ENCODE measurements at regions not wholly inside any gene's neighbourhood (a gene's known extent, or its start where the extent isn't known, plus 50 kb on each side); places are given as distances from the start of the nearest gene placed in this dataset.
"Not testable (repeated sequence)": the region's sequence is repeated elsewhere in the genome, so short reads cannot be mapped to it uniquely, and the experiment has no call there.

DNA sequence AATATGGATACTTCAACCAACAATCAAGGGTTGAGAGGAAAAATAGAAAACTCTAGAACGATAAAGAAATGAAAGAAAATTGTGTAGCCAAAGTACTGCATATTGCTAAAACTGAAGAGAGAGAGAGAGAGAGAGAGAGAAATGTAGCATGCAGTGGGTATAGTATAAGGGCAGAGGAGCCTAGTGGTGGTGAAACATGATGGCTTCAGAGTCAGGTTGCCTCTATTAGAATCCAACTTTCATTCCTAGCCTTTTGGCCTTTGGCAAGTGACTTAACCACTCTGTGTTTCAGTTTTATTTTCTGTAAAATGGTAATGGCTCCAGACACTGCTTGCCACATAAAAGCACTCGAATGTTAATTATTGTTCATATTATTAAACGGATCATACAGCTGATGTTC lies 71.2 kb upstream of the NAF1 start:
- TF ChIP-seq ZSCAN20 (CRISPR knock-in tag; IDR thresholded peaks at IDR 0.05) = no peak
- FAIRE-seq = no peak
- no peak for DNase-seq (ENCODE audit: low read depth in 1 of 2, low spot score in 1 of 2)
- WGBS (ENCODE audit: missing lambda C conversion rate) = 13% methylated on average over 3 of the region's 3 CpGs
- ATAC-seq = no peak
- POLR2A ChIA-PET = no interaction called here
- CTCF ChIA-PET = no interaction called here
- no peaks in the 10 kb centered on the region for H3K4me1 ChIP-seq
- no peak overlapping the region for H3K4me3 ChIP-seq
- H3K27ac ChIP-seq = no peak overlapping the region
- H3K4me2 ChIP-seq = no peak overlapping the region
- no peaks in the 10 kb centered on the region for H3K9me3 ChIP-seq

DNA sequence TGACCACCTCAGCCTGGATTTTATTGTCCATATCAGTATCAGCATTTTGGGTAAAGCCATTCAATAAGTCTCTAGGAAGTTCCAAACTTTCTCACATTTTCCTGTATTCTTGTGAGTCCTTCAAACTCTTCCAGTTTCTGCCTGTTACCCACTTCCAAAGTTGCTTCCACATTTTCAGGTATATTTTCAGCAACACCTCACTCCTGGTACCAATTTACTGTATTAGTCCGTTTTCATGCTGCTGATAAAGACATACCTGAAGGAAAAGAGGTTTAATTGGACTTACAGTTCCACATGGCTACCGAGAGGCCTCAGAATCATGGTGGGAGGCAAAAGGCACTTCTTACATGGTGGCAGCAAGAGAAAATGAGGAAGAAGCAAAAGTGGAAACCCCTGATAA lies 69.7 kb upstream of the NAF1 start:
- DNase-seq (ENCODE audit: low read depth in 1 of 2, low spot score in 1 of 2); CTCF ChIA-PET; H3K4me2 ChIP-seq; H3K9me3 ChIP-seq; H3K4me3 ChIP-seq; ATAC-seq; FAIRE-seq; H3K27ac ChIP-seq; H3K4me1 ChIP-seq; POLR2A ChIA-PET: not testable (repeated sequence)
- 6% methylated on average over 2 of the region's 2 CpGs for WGBS (ENCODE audit: missing lambda C conversion rate)

DNA sequence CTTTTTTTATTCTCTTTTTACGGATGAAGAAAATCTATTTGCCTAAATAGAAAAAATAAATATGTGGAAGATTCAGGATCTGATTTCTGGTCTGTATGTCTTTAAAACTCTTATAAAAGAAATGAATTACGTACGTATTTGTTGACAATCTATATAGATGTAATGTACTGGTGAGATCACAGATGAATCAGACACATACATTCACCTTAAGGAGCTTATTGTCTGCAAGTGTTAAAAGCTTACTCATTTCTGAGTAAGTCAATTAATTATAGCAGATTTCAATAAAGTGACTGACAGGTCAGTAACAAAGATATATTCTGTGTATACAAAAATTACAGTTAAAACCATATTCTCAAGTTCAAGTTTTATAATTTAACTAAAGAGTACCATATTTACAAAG lies 66.6 kb upstream of the NAF1 start:
- ChIA-PET POLR2A (no interaction called here), CTCF (no interaction called here)
- 44% methylated on average over 3 of the region's 3 CpGs for WGBS (ENCODE audit: missing lambda C conversion rate)
- FAIRE-seq = no peak
- no peak overlapping the region for H3K4me3 ChIP-seq
- H3K4me2 ChIP-seq = no peak overlapping the region
- TF ChIP-seq, protein P1, sequence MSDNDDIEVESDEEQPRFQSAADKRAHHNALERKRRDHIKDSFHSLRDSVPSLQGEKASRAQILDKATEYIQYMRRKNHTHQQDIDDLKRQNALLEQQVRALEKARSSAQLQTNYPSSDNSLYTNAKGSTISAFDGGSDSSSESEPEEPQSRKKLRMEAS (IDR thresholded peaks at IDR 0.05) = no peak
- TF ChIP-seq HEYL (CRISPR knock-in tag; IDR thresholded peaks at IDR 0.05) (no peak), TP53 (CRISPR knock-in tag; IDR thresholded peaks at IDR 0.05) (no peak), FOXS1 (CRISPR knock-in tag; IDR thresholded peaks at IDR 0.05) (no peak)
- ATAC-seq = no peak
- H3K27ac ChIP-seq = no peak overlapping the region
- H3K9me3 ChIP-seq = no peaks in the 10 kb centered on the region
- H3K4me1 ChIP-seq = no peaks in the 10 kb centered on the region
- DNase-seq (ENCODE audit: low read depth in 1 of 2, low spot score in 1 of 2) = no peak

DNA sequence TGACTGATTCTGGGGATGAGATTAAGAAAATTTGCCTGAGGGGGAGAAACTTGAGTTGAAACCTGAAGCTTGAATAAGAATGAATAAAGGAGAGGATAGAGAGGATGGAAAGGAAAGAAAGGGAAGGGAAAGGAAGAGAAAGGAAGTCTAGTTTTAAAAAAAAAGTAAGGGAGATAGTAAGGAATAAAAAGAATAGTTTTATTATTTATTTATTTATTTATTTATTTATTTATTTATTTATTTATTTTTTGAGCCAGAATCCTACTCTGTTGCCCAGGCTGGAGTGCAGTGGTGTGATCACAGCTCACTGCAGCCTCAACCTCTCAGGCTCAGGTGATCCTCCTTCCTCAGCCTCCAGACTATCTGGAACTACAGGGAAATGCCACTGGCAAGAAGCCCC lies 62.0 kb upstream of the NAF1 start:
- DNase-seq (ENCODE audit: low read depth in 1 of 2, low spot score in 1 of 2) (no peak), FAIRE-seq (no peak), ATAC-seq (no peak)
- no peak overlapping the region for H3K4me2 ChIP-seq
- no peaks in the 10 kb centered on the region for H3K4me1 ChIP-seq
- H3K9me3 ChIP-seq = no peaks in the 10 kb centered on the region
- ChIA-PET POLR2A (no interaction called here), CTCF (interaction anchor here (0.7 kb wide), 1 partner anchor 104 kb away, joined by 3 read pairs; no protein-coding TSS in a partner anchor)
- TF ChIP-seq ZFP36 (IDR thresholded peaks at IDR 0.05; ENCODE audit: borderline replicate concordance, partially characterized antibody) (no peak), ZC3H11A (IDR thresholded peaks at IDR 0.05) (peak; percentile 53)
- H3K4me3 ChIP-seq = no peak overlapping the region
- H3K27ac ChIP-seq = no peak overlapping the region

GRCh38 chr4:163221467-163221866 lies 54.8 kb upstream of the NAF1 start:
- Histone ChIP-seq H3K4me1 (no peaks in the 10 kb centered on the region), H3K9me3 (no peaks in the 10 kb centered on the region), H3K4me3 (no peak overlapping the region), H3K4me2 (no peak overlapping the region), H3K27ac (no peak overlapping the region)
- no peak for TF ChIP-seq HEYL (CRISPR knock-in tag; IDR thresholded peaks at IDR 0.05)
- no peak for TF ChIP-seq RAD21 (conservative IDR thresholded peaks at IDR 0.05 in 1 of 2, IDR thresholded peaks at IDR 0.05 in 1 of 2)
- TF ChIP-seq, protein P1 (IDR thresholded peaks at IDR 0.05) = no peak
- no peak for TF ChIP-seq FOSL2 (IDR thresholded peaks at IDR 0.05)
- TF ChIP-seq FOSL2 (CRISPR knock-in tag; IDR thresholded peaks at IDR 0.05) = no peak
- TF ChIP-seq KDM5A (IDR thresholded peaks at IDR 0.05) = no peak
- no peak for TF ChIP-seq HOXB5 (CRISPR knock-in tag; IDR thresholded peaks at IDR 0.05)
- no peak for TF ChIP-seq PHF8 (IDR thresholded peaks at IDR 0.05; ENCODE audit: borderline replicate concordance, low read depth)
- TF ChIP-seq CHD2 (IDR thresholded peaks at IDR 0.05; ENCODE audit: low read length, partially characterized antibody) = no peak
- TF ChIP-seq HOXB13 (CRISPR knock-in tag; IDR thresholded peaks at IDR 0.05; ENCODE audit: low read depth) = no peak
- TF ChIP-seq FOSB (CRISPR knock-in tag; IDR thresholded peaks at IDR 0.05) = no peak
- no peak for TF ChIP-seq EP300 (IDR thresholded peaks at IDR 0.05)
- TF ChIP-seq, protein P2, sequence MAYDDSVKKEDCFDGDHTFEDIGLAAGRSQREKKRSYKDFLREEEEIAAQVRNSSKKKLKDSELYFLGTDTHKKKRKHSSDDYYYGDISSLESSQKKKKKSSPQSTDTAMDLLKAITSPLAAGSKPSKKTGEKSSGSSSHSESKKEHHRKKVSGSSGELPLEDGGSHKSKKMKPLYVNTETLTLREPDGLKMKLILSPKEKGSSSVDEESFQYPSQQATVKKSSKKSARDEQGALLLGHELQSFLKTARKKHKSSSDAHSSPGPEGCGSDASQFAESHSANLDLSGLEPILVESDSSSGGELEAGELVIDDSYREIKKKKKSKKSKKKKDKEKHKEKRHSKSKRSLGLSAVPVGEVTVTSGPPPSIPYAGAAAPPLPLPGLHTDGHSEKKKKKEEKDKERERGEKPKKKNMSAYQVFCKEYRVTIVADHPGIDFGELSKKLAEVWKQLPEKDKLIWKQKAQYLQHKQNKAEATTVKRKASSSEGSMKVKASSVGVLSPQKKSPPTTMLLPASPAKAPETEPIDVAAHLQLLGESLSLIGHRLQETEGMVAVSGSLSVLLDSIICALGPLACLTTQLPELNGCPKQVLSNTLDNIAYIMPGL (CRISPR knock-in tag; IDR thresholded peaks at IDR 0.05; ENCODE audit: borderline replicate concordance) = no peak
- no peak for TF ChIP-seq RNF2 (IDR thresholded peaks at IDR 0.05; ENCODE audit: borderline replicate concordance, low read depth)
- no peak for TF ChIP-seq BHLHE40 (IDR thresholded peaks at IDR 0.05; ENCODE audit: low read depth, low read length)
- no peak for TF ChIP-seq ESRRA (IDR thresholded peaks at IDR 0.05; ENCODE audit: borderline replicate concordance, low read length)
- TF ChIP-seq MAFK (IDR thresholded peaks at IDR 0.05; ENCODE audit: partially characterized antibody) = no peak
- TF ChIP-seq CTCF (IDR thresholded peaks at IDR 0.05) = no peak
- no peak for ATAC-seq
- no peak for FAIRE-seq
- ChIA-PET CTCF (no interaction called here), POLR2A (no interaction called here)
- DNase-seq (ENCODE audit: low read depth in 1 of 2, low spot score in 1 of 2) = no peak
- 0% methylated on average over 1 of the region's 1 CpG for WGBS (ENCODE audit: missing lambda C conversion rate)

All from A549 (cell line).